HCT116 (cell line): ENCODE measurements at regions not wholly inside any gene's neighbourhood (a gene's known extent, or its start where the extent isn't known, plus 50 kb on each side); places are given as distances from the start of the nearest gene placed in this dataset.

ENCODE experiments used
- CEBPB ChIP-seq: IDR thresholded peaks from 2 replicates; pipeline ENCODE4 v1.6.1; 2012; ENCODE audit warnings: low read depth
- CTCF ChIP-seq, 3 experiments: fragments of 200-600 bp in 1 of 3; sonication (generic) in 1 of 3; IDR thresholded peaks in 2 of 3; conservative IDR thresholded peaks in 1 of 3; 2 replicates each; pipeline ENCODE4 v1.5.1; 2012 to 2017; ENCODE audit warnings: low read depth in 2 of 3, low read length in 2 of 3, antibody characterized with exemption in 1 of 3, borderline replicate concordance in 1 of 3, control low read depth in 1 of 3, mild to moderate bottlenecking in 1 of 3, mixed read lengths in 1 of 3, mixed run types in 1 of 3, moderate library complexity in 1 of 3; ENCODE audit not compliant: insufficient read depth in 1 of 3
- ELF1 ChIP-seq: IDR thresholded peaks from 2 replicates; pipeline ENCODE4 v1.6.1; 2012; ENCODE audit warnings: low read depth, borderline replicate concordance
- EZH2 ChIP-seq: fragments of 200-600 bp; sonication (generic); IDR thresholded peaks from 2 replicates; pipeline ENCODE4 v1.6.1; 2017; ENCODE audit warnings: antibody characterized with exemption, mixed run types
- EZH2phosphoT487 ChIP-seq: fragments of 200-600 bp; IDR thresholded peaks from 2 replicates; pipeline ENCODE4 v1.6.1; 2018; ENCODE audit warnings: antibody characterized with exemption, borderline replicate concordance
- MAX ChIP-seq: IDR thresholded peaks from 2 replicates; pipeline ENCODE4 v1.6.1; 2012
- POLR2A ChIP-seq: IDR thresholded peaks from 2 replicates; pipeline ENCODE4 v1.7.0; 2011; ENCODE audit warnings: borderline replicate concordance; ENCODE audit not compliant: insufficient read depth, insufficient read length; ENCODE audit errors: extremely low read depth
- POLR2AphosphoS5 ChIP-seq: IDR thresholded peaks from 2 replicates; pipeline ENCODE4 v1.6.1; 2011; ENCODE audit warnings: mild to moderate bottlenecking, low read depth, low read length, moderate library complexity
- RAD21 ChIP-seq: IDR thresholded peaks from 2 replicates; pipeline ENCODE4 v1.6.1; 2012; ENCODE audit warnings: low read depth, mild to moderate bottlenecking
- SIN3A ChIP-seq: IDR thresholded peaks from 2 replicates; pipeline ENCODE4 v1.6.1; 2012; ENCODE audit warnings: low read depth
- TCF7L2 ChIP-seq: IDR thresholded peaks from 2 replicates; pipeline ENCODE4 v1.7.0; 2011; ENCODE audit warnings: borderline replicate concordance, inconsistent platforms; ENCODE audit not compliant: insufficient read depth, insufficient read length; ENCODE audit errors: extremely low read depth
- YY1 ChIP-seq: IDR thresholded peaks from 2 replicates; pipeline ENCODE4 v1.6.1; 2011; ENCODE audit warnings: low read length, low read depth, moderate library complexity, mild to moderate bottlenecking; ENCODE audit not compliant: insufficient replicate concordance; ENCODE audit errors: extremely low read depth

GRCh38 chr2:128734521-128735295, 416.0 kb upstream of the HS6ST1 start:
- TF ChIP-seq CTCF (IDR thresholded peaks at IDR 0.05 in 2 of 3, conservative IDR thresholded peaks at IDR 0.05 in 1 of 3; ENCODE audit: borderline replicate concordance in 1 of 3, insufficient read depth in 1 of 3, low read depth in 2 of 3, low read length in 2 of 3): peak in 1 of 3 experiments; percentile 3; a peak in 1 of 6 replicates
- no peak for TF ChIP-seq CEBPB
- no peak for TF ChIP-seq POLR2A
- TF ChIP-seq MAX: no peak
- TF ChIP-seq EZH2: no peak
- no peak for TF ChIP-seq SIN3A
- no peak for TF ChIP-seq POLR2AphosphoS5
- no peak for TF ChIP-seq ELF1
- TF ChIP-seq RAD21: no peak
- no peak for TF ChIP-seq TCF7L2
- no peak for TF ChIP-seq EZH2phosphoT487
- TF ChIP-seq YY1: no peak
